Right atrium auricular region (tissue), 2 donors: ENCODE measurements at regions not wholly inside any gene's neighbourhood (a gene's known extent, or its start where the extent isn't known, plus 50 kb on each side); places are given as distances from the start of the nearest gene placed in this dataset.
"Not testable (repeated sequence)": the region's sequence is repeated elsewhere in the genome, so short reads cannot be mapped to it uniquely, and the experiment has no call there.

Source experiments
- DNase-seq: peaks from one replicate; pipeline ENCODE4 v3.0.0-alpha.2; 2019; ENCODE audit warnings: low spot score
- H3K27ac ChIP-seq, 2 donors: fragments of 200-600 bp; sonication (generic); 1 replicate in 1 of 2; 2 replicates in 1 of 2; pipeline ENCODE4 v1.5.1; 2016 to 2019
- H3K27me3 ChIP-seq, 2 donors: fragments of 200-600 bp; sonication (generic); one replicate each; pipeline versions ENCODE4 v1.5.1 to v1.6.0; 2017 to 2019
- H3K36me3 ChIP-seq: fragments of 200-600 bp; sonication (generic); one replicate; pipeline ENCODE4 v1.5.1; 2016
- H3K4me1 ChIP-seq, 2 donors: fragments of 200-600 bp; sonication (generic); one replicate each; pipeline versions ENCODE4 v1.5.1 to v1.6.0; 2017 to 2019
- H3K4me3 ChIP-seq, 2 donors: fragments of 200-600 bp; sonication (generic); 1 replicate in 1 of 2; 2 replicates in 1 of 2; pipeline ENCODE4 v1.5.1; 2017 to 2019; ENCODE audit warnings: mild to moderate bottlenecking in 1 of 2, moderate library complexity in 1 of 2
- H3K9me3 ChIP-seq, 2 donors: fragments of 200-600 bp; sonication (generic); one replicate each; pipeline ENCODE4 v1.5.1; 2019
- CTCF ChIP-seq, 2 donors: fragments of 200-600 bp; sonication (generic); IDR thresholded peaks; one replicate each; pipeline ENCODE4 v1.5.1; 2019; ENCODE audit warnings: antibody characterized with exemption in 2 of 2

GRCh38 chr2:40030456-40030975, 251.5 kb upstream of the THUMPD2 start:
- H3K9me3 ChIP-seq = peaks cover 0 to 14% of the 10 kb centered on the region in 2 donors
- H3K27me3 ChIP-seq = no peaks in the 10 kb centered on the region
- H3K36me3 ChIP-seq = no peaks in the 10 kb centered on the region
- no peak for DNase-seq
- no peaks in the 10 kb centered on the region for H3K4me1 ChIP-seq
- no peak overlapping the region for H3K4me3 ChIP-seq
- no peak for TF ChIP-seq CTCF (IDR thresholded peaks at IDR 0.05)
- no peak overlapping the region for H3K27ac ChIP-seq

- no peak for DNase-seq
- H3K4me3 ChIP-seq = no peak overlapping the region
- H3K9me3 ChIP-seq = peaks cover 0 to 4% of the 10 kb centered on the region in 2 donors
- H3K27me3 ChIP-seq = no peaks in the 10 kb centered on the region
- no peaks in the 10 kb centered on the region for H3K36me3 ChIP-seq
- no peak for TF ChIP-seq CTCF (IDR thresholded peaks at IDR 0.05)
- no peaks in the 10 kb centered on the region for H3K4me1 ChIP-seq
- no peak overlapping the region for H3K27ac ChIP-seq
Observed at GRCh38 chr2:40028792-40029488, 249.9 kb upstream of the THUMPD2 start.

- no peaks in the 10 kb centered on the region for H3K36me3 ChIP-seq
- no peak overlapping the region for H3K4me3 ChIP-seq
- no peaks in the 10 kb centered on the region for H3K27me3 ChIP-seq
- H3K27ac ChIP-seq = no peak overlapping the region
- no peak for TF ChIP-seq CTCF (IDR thresholded peaks at IDR 0.05)
- no peak for DNase-seq
- no peaks in the 10 kb centered on the region for H3K4me1 ChIP-seq
- H3K9me3 ChIP-seq = no peaks in the 10 kb centered on the region
Observed at GRCh38 chr2:40027968-40028367, 248.9 kb upstream of the THUMPD2 start.

- not testable (repeated sequence) for DNase-seq, H3K27ac ChIP-seq, H3K27me3 ChIP-seq, H3K36me3 ChIP-seq, H3K4me1 ChIP-seq, H3K4me3 ChIP-seq
- peaks cover 3 to 14% of the 10 kb centered on the region in 2 donors for H3K9me3 ChIP-seq
Observed at GRCh38 chr2:40025276-40025675, 246.2 kb upstream of the THUMPD2 start.

GRCh38 chr2:40020997-40021396, 241.9 kb upstream of the THUMPD2 start:
- Histone ChIP-seq H3K36me3 (no peaks in the 10 kb centered on the region), H3K27ac (no peak overlapping the region), H3K9me3 (peaks cover 7 to 17% of the 10 kb centered on the region in 2 donors), H3K27me3 (no peaks in the 10 kb centered on the region), H3K4me3 (no peak overlapping the region), H3K4me1 (no peaks in the 10 kb centered on the region)
- TF ChIP-seq CTCF (IDR thresholded peaks at IDR 0.05) = no peak
- DNase-seq = no peak

- no peak overlapping the region for H3K27ac ChIP-seq
- TF ChIP-seq CTCF (IDR thresholded peaks at IDR 0.05) = no peak
- no peaks in the 10 kb centered on the region for H3K4me1 ChIP-seq
- H3K4me3 ChIP-seq = no peak overlapping the region
- H3K27me3 ChIP-seq = no peaks in the 10 kb centered on the region
- no peaks in the 10 kb centered on the region for H3K36me3 ChIP-seq
- DNase-seq = no peak
- H3K9me3 ChIP-seq = peaks cover 7 to 14% of the 10 kb centered on the region in 2 donors
Observed at GRCh38 chr2:40016151-40016885, 237.3 kb upstream of the THUMPD2 start.

GRCh38 chr2:40013962-40014361, 234.9 kb upstream of the THUMPD2 start:
- not testable (repeated sequence) for H3K9me3 ChIP-seq, DNase-seq, H3K4me3 ChIP-seq, H3K36me3 ChIP-seq, H3K27ac ChIP-seq, H3K4me1 ChIP-seq, H3K27me3 ChIP-seq
